GM19240 (cell line): ENCODE measurements at regions not wholly inside any gene's neighbourhood (a gene's known extent, or its start where the extent isn't known, plus 50 kb on each side); places are given as distances from the start of the nearest gene placed in this dataset.

Experiments
- DNase-seq: peaks from one replicate; pipeline ENCODE4 v3.0.0; 2011; ENCODE audit warnings: low spot score; ENCODE audit not compliant: insufficient read length

DNA sequence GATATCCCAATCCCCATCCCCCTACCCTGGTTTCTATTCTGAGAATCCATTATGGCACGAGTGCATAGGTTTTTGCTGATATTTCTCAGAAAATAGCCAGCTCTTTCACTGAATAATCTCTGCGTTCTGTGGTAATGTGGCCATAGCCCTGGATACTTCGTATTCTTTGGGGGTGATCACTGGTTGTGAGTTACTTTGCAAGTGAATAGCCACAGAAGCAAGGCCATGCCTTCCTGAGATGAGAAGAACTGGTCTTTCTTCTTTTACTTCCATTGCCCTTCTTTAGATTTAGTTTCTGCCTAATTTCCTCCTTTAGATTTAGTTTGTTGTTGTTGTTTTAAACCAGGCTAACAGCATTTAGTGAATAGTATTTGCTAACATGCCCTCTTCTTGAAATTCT is 323.4 kb downstream of the CDC14C start:
- no peak for DNase-seq

- DNase-seq = no peak
Observed at GRCh38 chr7:49255054-49255453, 330.7 kb downstream of the CDC14C start.

DNA sequence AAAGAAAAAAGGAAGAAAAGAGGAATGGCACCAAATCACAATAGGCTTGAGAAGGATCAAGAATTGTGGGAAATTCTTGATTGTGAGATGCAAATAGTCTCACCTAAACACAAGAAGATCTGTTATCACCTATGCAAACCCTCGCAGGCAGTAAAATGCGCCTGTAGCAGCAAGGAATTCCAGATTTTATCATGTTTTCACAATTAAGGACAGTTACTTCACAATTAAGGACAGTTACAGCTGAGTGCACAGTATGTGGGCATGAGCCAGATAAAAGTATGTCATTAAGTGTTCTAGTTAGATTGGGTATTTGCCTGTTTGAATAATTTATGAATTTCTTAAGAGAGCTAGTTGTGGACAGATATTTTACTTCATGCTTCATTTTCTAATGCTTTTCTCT is 336.2 kb downstream of the CDC14C start:
- DNase-seq = no peak

DNA sequence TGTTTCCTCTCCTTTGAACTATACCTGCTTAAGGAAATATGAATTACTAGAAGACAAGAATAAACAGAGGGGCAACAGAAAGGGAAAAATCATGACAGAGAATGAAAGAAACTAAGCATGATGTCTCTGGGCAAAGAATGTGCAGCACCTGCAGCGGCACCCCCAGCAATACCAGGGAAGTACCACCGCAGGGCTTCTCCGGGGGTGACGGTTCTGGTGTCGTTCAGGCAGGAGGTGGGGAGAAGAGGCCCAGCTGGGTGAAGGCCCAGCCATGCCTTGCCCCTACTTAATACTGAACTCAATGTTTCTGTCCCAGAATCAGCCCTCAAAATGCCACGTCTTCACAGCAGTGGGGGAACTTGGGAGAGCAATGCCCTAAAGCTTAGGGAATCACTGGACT is 337.6 kb downstream of the CDC14C start:
- no peak for DNase-seq

DNA sequence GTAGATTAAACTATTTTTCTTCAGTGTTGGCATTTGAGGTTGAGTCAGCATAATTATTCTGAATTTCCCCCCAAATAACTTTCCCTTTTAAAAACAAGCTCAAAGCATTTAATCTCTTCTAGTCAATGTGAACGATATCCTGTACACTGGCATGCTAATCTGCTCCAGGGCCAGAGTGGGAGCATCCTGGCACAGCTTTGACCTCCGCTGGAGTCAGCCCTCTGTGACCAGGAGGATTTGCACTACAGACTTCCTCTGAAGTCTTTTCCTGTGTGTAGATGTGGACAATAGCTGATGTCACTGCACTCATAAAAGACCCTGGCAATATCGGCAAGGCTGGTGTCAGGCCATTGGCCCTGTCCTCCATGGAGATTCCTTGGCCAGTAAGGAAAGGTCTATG is 340.2 kb downstream of the CDC14C start:
- DNase-seq = no peak

- DNase-seq = no peak
Observed at GRCh38 chr7:49273897-49274296, 349.6 kb downstream of the CDC14C start.

DNA sequence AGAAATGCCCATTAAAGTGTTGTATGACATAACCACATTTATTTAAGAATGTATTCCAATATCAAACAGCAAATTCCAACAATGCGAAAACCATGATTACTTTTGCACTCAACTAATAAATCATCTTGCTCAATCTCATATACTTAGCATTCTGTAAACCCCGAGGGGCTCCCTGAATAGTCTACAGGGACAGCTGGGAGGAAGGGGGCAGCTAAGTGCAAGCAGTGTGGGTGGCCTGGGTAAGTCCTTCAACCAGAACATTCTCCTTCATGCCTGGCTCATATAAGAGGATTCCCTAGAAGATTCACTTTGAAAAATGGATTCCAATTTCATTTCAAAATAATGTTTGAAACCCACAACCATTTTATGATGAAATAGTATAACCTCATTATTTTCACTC is 355.5 kb downstream of the CDC14C start:
- DNase-seq = no peak

DNA sequence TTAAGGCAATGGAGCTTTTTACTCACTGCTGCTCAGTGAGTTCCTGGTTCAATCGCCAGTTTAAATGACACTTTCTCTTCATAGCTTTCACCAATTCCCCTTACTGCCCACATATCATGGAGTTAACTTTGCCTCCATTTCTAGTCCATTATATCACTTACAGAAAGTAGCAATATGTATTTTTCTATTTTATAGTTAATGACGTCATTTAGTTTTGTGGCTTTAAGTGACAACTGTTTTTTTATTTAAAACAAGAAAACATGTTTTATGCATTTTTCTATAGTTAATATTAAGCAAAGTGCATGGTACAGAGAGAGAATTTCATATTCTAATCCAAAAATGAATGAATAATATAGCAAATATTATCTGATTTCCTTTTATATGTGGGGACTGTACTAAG is 363.3 kb downstream of the CDC14C start:
- DNase-seq = no peak

DNA sequence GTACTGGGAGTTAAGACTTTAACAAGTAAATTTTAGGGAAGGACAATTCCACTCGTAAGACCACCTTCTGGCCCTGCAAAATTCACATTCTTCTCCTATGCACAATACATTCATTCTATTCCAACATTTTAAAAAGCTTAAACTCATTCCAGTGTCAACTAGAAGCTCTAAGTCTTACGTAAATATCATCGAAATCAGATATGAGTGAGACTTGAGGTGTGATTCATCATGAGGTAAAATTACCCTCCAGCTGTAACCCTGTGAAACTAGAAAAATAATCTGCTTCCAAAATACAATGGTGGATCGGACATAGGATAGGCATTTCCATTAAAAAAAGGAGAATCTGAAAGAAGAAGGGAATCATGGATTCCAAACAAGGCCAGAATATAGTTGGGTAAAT is 370.3 kb downstream of the CDC14C start:
- no peak for DNase-seq

GRCh38 chr7:49295146-49295545 is 370.8 kb downstream of the CDC14C start:
- DNase-seq = no peak

DNA sequence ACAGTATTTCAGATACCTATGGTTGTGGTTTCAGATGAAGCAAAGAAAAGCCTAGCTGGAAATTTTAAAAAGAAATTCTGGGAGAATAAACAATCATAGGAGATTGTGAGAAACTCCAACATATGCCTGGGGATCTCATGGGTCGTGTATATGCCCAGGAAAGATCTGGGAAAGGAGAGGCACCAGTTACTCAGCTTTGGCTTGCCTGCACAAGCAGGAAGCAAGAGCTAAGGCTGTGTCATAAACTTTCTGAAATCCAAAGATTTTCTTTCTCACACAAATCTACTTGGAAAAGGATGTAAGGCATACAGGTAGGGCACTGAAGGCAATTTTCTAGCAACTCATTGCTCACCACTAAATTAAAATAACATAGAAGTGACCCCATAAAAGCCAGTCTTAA is 373.6 kb downstream of the CDC14C start:
- no peak for DNase-seq

GRCh38 chr7:49308787-49309186 is 384.4 kb downstream of the CDC14C start:
- no peak for DNase-seq

- DNase-seq = no peak
Observed at GRCh38 chr7:49320083-49320482, 395.7 kb downstream of the CDC14C start.

DNA sequence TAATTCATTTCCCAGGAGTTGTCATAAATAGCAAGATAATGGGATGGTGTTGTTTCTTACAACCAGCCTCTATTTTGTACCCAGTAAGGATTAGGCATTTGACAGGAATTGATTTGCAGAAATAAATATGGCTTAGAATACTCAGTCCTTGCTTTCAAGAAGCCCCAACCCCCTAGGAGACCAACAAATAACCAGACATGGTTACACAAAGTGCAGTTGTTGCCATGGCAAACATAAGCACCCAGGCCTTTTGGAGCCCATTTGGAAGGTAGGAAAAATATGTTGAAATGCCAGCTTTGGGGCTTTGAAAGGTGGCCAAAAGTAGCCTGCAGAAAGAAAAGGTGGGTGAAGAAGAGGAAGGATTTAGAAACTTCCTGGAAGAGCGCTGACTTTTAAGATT is 397.5 kb downstream of the CDC14C start:
- DNase-seq = no peak

GRCh38 chr7:49322476-49322875 is 398.1 kb downstream of the CDC14C start:
- no peak for DNase-seq

GRCh38 chr7:49324040-49324439 is 399.7 kb downstream of the CDC14C start:
- DNase-seq = no peak

GRCh38 chr7:49324707-49325106 is 400.4 kb downstream of the CDC14C start:
- no peak for DNase-seq

DNA sequence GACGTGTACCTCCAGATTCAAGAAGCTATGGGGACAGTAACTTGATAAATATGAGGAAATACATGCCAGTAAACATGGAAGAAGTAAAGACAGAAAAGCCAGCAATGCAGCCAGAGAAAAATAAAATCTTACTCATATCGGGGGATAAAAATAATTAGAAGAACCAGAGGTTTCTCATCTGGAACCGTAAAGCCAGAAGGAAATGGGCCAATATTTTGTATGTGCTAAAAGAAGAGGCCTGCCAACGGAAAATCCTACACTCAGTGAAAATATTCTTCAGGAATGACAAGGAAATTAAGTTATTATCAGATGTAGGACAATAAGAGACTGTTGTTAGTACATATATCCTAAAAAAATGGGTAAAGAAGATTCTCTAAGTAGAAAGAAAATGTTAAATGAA is 401.2 kb downstream of the CDC14C start:
- DNase-seq = no peak

GRCh38 chr7:49327155-49327554 is 402.8 kb downstream of the CDC14C start:
- DNase-seq = no peak

DNA sequence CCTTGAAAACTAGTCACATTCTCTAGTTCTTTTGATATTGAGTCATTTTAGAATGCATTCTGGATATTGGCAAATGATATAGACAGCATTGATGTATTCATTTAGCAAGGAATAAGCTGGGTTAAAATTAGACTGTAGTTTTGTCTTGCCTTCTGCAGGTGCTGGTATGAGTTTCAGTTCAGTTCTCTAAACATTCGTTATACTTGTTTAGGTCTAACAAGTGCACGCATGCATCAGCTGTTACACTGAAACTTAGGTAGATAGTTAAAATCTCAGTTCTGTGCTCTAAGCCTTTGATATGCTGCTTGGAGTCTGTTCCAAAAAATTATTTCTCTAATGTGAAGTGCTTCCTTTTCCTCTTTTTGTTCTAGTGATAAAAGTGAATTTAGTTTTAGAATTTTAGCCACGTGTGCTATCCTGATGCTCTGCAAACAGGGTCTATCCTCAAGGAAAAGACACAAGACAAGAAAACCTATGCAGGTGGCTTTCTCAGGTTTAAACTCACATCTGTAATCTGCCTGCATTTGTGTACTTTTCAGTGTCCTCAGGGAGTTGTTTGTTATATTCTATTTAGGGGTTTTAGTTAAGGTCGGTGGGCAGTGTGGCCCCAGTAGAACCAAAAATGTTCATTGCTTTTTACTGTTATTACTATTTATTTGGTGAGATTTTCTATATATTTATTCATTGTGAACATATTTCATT is 409.0 kb downstream of the CDC14C start:
- DNase-seq = no peak

GRCh38 chr7:49341849-49342248 is 417.5 kb downstream of the CDC14C start:
- DNase-seq = no peak

DNA sequence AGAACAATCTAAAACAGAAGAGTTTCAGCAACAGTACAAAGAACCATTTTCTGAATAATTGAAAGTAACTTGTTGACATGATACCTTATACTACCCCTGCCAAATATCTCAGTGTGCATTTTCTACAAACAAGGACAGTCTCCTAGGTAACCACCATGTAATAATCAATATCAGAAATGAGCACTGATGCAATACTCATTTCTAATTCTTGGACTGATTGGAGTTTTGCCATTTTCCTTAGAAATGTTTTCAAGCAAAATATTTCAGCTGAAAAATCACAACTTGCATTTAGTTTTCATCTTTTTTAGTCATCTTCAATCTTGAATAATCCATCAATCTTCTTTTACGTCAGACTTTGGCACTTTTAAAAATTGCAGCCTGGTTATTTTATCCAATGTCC is 420.2 kb downstream of the CDC14C start:
- no peak for DNase-seq

GRCh38 chr7:49346195-49346899 is 422.0 kb downstream of the CDC14C start:
- DNase-seq = no peak
